Liver (tissue), 8 donors: ENCODE measurements at regions not wholly inside any gene's neighbourhood (a gene's known extent, or its start where the extent isn't known, plus 50 kb on each side); places are given as distances from the start of the nearest gene placed in this dataset.

ENCODE experiments used
- DNase-seq: peaks from one replicate; pipeline ENCODE4 v3.0.0-alpha.2; 2017; ENCODE audit warnings: low spot score
- H3K27ac ChIP-seq, 2 donors: one replicate each; pipeline ENCODE4 v1.7.0; 2013; ENCODE audit warnings: inconsistent platforms in 2 of 2, low read length in 2 of 2, control low read depth in 1 of 2, low read depth in 1 of 2, mild to moderate bottlenecking in 1 of 2
- H3K27me3 ChIP-seq, 4 donors: one replicate each; pipeline versions ENCODE4 v1.6.1 to v1.7.0; 2013; ENCODE audit warnings: low read length in 3 of 4, inconsistent platforms in 1 of 4, mild to moderate bottlenecking in 1 of 4, moderate library complexity in 1 of 4; ENCODE audit not compliant: control insufficient read depth in 4 of 4, insufficient read depth in 4 of 4
- H3K36me3 ChIP-seq, 4 donors: one replicate each; pipeline versions ENCODE4 v1.6.1 to v1.7.0; 2013; ENCODE audit warnings: low read length in 3 of 4, mild to moderate bottlenecking in 3 of 4, low read depth in 1 of 4, moderate library complexity in 1 of 4; ENCODE audit not compliant: control insufficient read depth in 4 of 4, insufficient read depth in 3 of 4
- H3K4me1 ChIP-seq, 4 donors: one replicate each; pipeline versions ENCODE4 v1.6.1 to v1.7.0; 2013; ENCODE audit warnings: low read length in 3 of 4, mild to moderate bottlenecking in 3 of 4, moderate library complexity in 1 of 4; ENCODE audit not compliant: control insufficient read depth in 4 of 4, insufficient read depth in 4 of 4
- H3K4me3 ChIP-seq, 3 donors: one replicate each; pipeline versions ENCODE4 v1.6.1 to v1.7.0; 2013; ENCODE audit warnings: low read length in 3 of 3, control low read depth in 1 of 3, low read depth in 1 of 3, mild to moderate bottlenecking in 1 of 3
- H3K9ac ChIP-seq, 2 donors: one replicate each; pipeline ENCODE4 v1.7.0; 2013; ENCODE audit warnings: low read length in 2 of 2, mild to moderate bottlenecking in 2 of 2, moderate library complexity in 2 of 2, control low read depth in 1 of 2, low read depth in 1 of 2
- H3K9me3 ChIP-seq, 4 donors: one replicate each; pipeline versions ENCODE4 v1.6.1 to v1.7.0; 2013; ENCODE audit warnings: low read length in 3 of 4; ENCODE audit not compliant: control insufficient read depth in 4 of 4
- ATF3 ChIP-seq: IDR thresholded peaks from 2 replicates; pipeline ENCODE4 v1.6.1; 2016; ENCODE audit warnings: antibody characterized with exemption
- CTCF ChIP-seq: fragments of 150-350 bp; IDR thresholded peaks from 2 replicates; pipeline ENCODE4 v1.5.1; 2017; ENCODE audit warnings: improper control_type of control experiment, low read depth, low read length; ENCODE audit not compliant: missing input control
- EGR1 ChIP-seq, 2 donors: IDR thresholded peaks; 2 replicates each; pipeline ENCODE4 v1.6.1; 2016 to 2018; ENCODE audit warnings: antibody characterized with exemption in 2 of 2, low read depth in 2 of 2
- FOXA1 ChIP-seq: IDR thresholded peaks from 2 replicates; pipeline ENCODE4 v1.6.1; 2016; ENCODE audit warnings: antibody characterized with exemption
- FOXA2 ChIP-seq: IDR thresholded peaks from 2 replicates; pipeline ENCODE4 v1.6.1; 2016; ENCODE audit warnings: antibody characterized with exemption
- GABPA ChIP-seq, 2 donors: IDR thresholded peaks in 1 of 2; conservative IDR thresholded peaks in 1 of 2; 2 replicates each; pipeline ENCODE4 v1.6.1; 2016; ENCODE audit warnings: antibody characterized with exemption in 2 of 2, mild to moderate bottlenecking in 1 of 2, moderate library complexity in 1 of 2
- HNF4A ChIP-seq, 2 donors: conservative IDR thresholded peaks; 2 replicates each; pipeline ENCODE4 v1.6.1; 2016; ENCODE audit warnings: antibody characterized with exemption in 2 of 2, mild to moderate bottlenecking in 2 of 2
- HNF4G ChIP-seq: IDR thresholded peaks from 2 replicates; pipeline ENCODE4 v1.6.1; 2016; ENCODE audit warnings: antibody characterized with exemption
- JUND ChIP-seq, 2 donors: IDR thresholded peaks; 2 replicates each; pipeline ENCODE4 v1.6.1; 2016; ENCODE audit warnings: antibody characterized with exemption in 2 of 2
- MAX ChIP-seq: IDR thresholded peaks from 2 replicates; pipeline ENCODE4 v1.6.1; 2016; ENCODE audit warnings: antibody characterized with exemption
- NR2F2 ChIP-seq: IDR thresholded peaks from 2 replicates; pipeline ENCODE4 v1.6.1; 2016; ENCODE audit warnings: antibody characterized with exemption
- RAD21 ChIP-seq, 2 donors: IDR thresholded peaks; 2 replicates each; pipeline ENCODE4 v1.6.1; 2016; ENCODE audit warnings: antibody characterized with exemption in 2 of 2, mild to moderate bottlenecking in 2 of 2
- REST ChIP-seq: IDR thresholded peaks from 2 replicates; pipeline ENCODE4 v1.6.1; 2016; ENCODE audit warnings: antibody characterized with exemption, mild to moderate bottlenecking
- RXRA ChIP-seq, 2 donors: IDR thresholded peaks; 2 replicates each; pipeline ENCODE4 v1.6.1; 2017 to 2018; ENCODE audit warnings: antibody characterized with exemption in 2 of 2, mild to moderate bottlenecking in 1 of 2
- SP1 ChIP-seq: IDR thresholded peaks from 2 replicates; pipeline ENCODE4 v1.6.1; 2018; ENCODE audit warnings: antibody characterized with exemption, mild to moderate bottlenecking
- TAF1 ChIP-seq: conservative IDR thresholded peaks from 2 replicates; pipeline ENCODE4 v1.6.1; 2016; ENCODE audit warnings: antibody characterized with exemption, mild to moderate bottlenecking
- YY1 ChIP-seq: IDR thresholded peaks from 2 replicates; pipeline ENCODE4 v1.6.1; 2016; ENCODE audit warnings: antibody characterized with exemption, mild to moderate bottlenecking
- ZBTB33 ChIP-seq: IDR thresholded peaks from 2 replicates; pipeline ENCODE4 v1.6.1; 2016; ENCODE audit warnings: antibody characterized with exemption
- WGBS: extraction: QIAGEN DNeasy Blood & Tissue Kit; methylation state at CpG from one replicate; pipeline ENCODE4 v1.1.7; 2013; 5-methylcytosine and 5-hydroxymethylcytosine counted together
- donor health status: healthy.
- donor health status: healthy.
- donor health status: healthy.
- donor health status: healthy.
- donor health status: healthy.

GRCh38 chr21:21606041-21606440 lies 607.8 kb downstream of the NCAM2 start:
- no peak overlapping the region for H3K9ac ChIP-seq
- no peaks in the 10 kb centered on the region for H3K4me1 ChIP-seq
- DNase-seq, result no peak
- 67% methylated on average over 2 of the region's 2 CpGs for WGBS
- no peak overlapping the region for H3K4me3 ChIP-seq
- no peaks in the 10 kb centered on the region for H3K36me3 ChIP-seq
- H3K27ac ChIP-seq, result no peak overlapping the region
- H3K9me3 ChIP-seq, result no peaks in the 10 kb centered on the region
- no peak for TF ChIP-seq ZBTB33
- no peak for TF ChIP-seq CTCF
- no peak for TF ChIP-seq EGR1 (IDR thresholded peaks at IDR 0.05; ENCODE audit: low read depth in 2 of 2)
- no peak for TF ChIP-seq HNF4G
- no peak for TF ChIP-seq RAD21 (IDR thresholded peaks at IDR 0.05)
- TF ChIP-seq TAF1, result no peak
- TF ChIP-seq YY1, result no peak
- TF ChIP-seq RXRA (IDR thresholded peaks at IDR 0.05), result no peak
- TF ChIP-seq NR2F2, result no peak
- TF ChIP-seq MAX, result no peak
- no peak for TF ChIP-seq REST
- TF ChIP-seq ATF3, result no peak
- no peak for TF ChIP-seq FOXA2
- TF ChIP-seq JUND (IDR thresholded peaks at IDR 0.05), result no peak
- no peak for TF ChIP-seq GABPA (IDR thresholded peaks at IDR 0.05 in 1 of 2, conservative IDR thresholded peaks at IDR 0.05 in 1 of 2)
- TF ChIP-seq SP1, result no peak
- no peak for TF ChIP-seq HNF4A (conservative IDR thresholded peaks at IDR 0.05)
- TF ChIP-seq FOXA1, result no peak
- H3K27me3 ChIP-seq, result peaks cover 0 to 3% (median 1%) of the 10 kb centered on the region in 4 donors
